PFSK-1 (cell line): ENCODE measurements at regions not wholly inside any gene's neighbourhood (a gene's known extent, or its start where the extent isn't known, plus 50 kb on each side); places are given as distances from the start of the nearest gene placed in this dataset.

Source experiments
- FOXP2 ChIP-seq: optimal IDR thresholded peaks from 2 replicates; pipeline ENCODE3; 2011; ENCODE audit warnings: borderline replicate concordance, control low read depth, inconsistent platforms; ENCODE audit not compliant: insufficient read depth; ENCODE audit errors: extremely low read length, extremely low read depth
- POLR2AphosphoS5 ChIP-seq: IDR thresholded peaks from 2 replicates; pipeline ENCODE4 v1.6.1; 2012; ENCODE audit warnings: low read depth, mild to moderate bottlenecking, control low read depth, low read length, moderate library complexity
- REST ChIP-seq, 2 experiments: IDR thresholded peaks; 2 replicates each; pipeline versions ENCODE4 v1.6.1 to v1.8.0; 2011 to 2012; ENCODE audit warnings: low read depth in 2 of 2, low read length in 2 of 2, control low read depth in 1 of 2, inconsistent platforms in 1 of 2, mild to moderate bottlenecking in 1 of 2, moderate library complexity in 1 of 2; ENCODE audit not compliant: insufficient read depth in 1 of 2
- SIN3A ChIP-seq: IDR thresholded peaks from 2 replicates; pipeline ENCODE4 v1.6.1; 2012; ENCODE audit warnings: mild to moderate bottlenecking, low read length, moderate library complexity, borderline replicate concordance; ENCODE audit not compliant: insufficient read depth
- TAF1 ChIP-seq: IDR thresholded peaks from 2 replicates; pipeline ENCODE4 v1.6.1; 2012; ENCODE audit warnings: low read length, control low read depth, borderline replicate concordance; ENCODE audit not compliant: insufficient read depth

- no peak for TF ChIP-seq REST (IDR thresholded peaks at IDR 0.05; ENCODE audit: insufficient read depth in 1 of 2, low read depth in 2 of 2, low read length in 2 of 2)
- TF ChIP-seq SIN3A = no peak
- no peak for TF ChIP-seq TAF1
- no peak for TF ChIP-seq POLR2AphosphoS5
- no peak for TF ChIP-seq FOXP2
Observed at GRCh38 chr9:18009902-18010301, 431.0 kb downstream of the SH3GL2 start.

- no peak for TF ChIP-seq REST (IDR thresholded peaks at IDR 0.05; ENCODE audit: insufficient read depth in 1 of 2, low read depth in 2 of 2, low read length in 2 of 2)
- TF ChIP-seq SIN3A = no peak
- no peak for TF ChIP-seq POLR2AphosphoS5
- TF ChIP-seq TAF1 = no peak
- TF ChIP-seq FOXP2 = no peak
Observed at GRCh38 chr9:18010492-18010891, 431.6 kb downstream of the SH3GL2 start.

- no peak for TF ChIP-seq SIN3A
- TF ChIP-seq POLR2AphosphoS5 = no peak
- TF ChIP-seq FOXP2 = no peak
- TF ChIP-seq TAF1 = no peak
Observed at GRCh38 chr9:18012170-18012569, 433.3 kb downstream of the SH3GL2 start.

GRCh38 chr9:18014556-18014955 lies 435.7 kb downstream of the SH3GL2 start:
- TF ChIP-seq POLR2AphosphoS5 (no peak), SIN3A (no peak), FOXP2 (no peak), TAF1 (no peak), REST (IDR thresholded peaks at IDR 0.05; ENCODE audit: insufficient read depth in 1 of 2, low read depth in 2 of 2, low read length in 2 of 2) (no peak)

GRCh38 chr9:18015116-18015515 lies 436.2 kb downstream of the SH3GL2 start:
- TF ChIP-seq POLR2AphosphoS5 (no peak), TAF1 (no peak), SIN3A (no peak), REST (IDR thresholded peaks at IDR 0.05; ENCODE audit: insufficient read depth in 1 of 2, low read depth in 2 of 2, low read length in 2 of 2) (no peak), FOXP2 (no peak)
